Lower lobe of right lung (tissue), 2 donors: ENCODE measurements at regions not wholly inside any gene's neighbourhood (a gene's known extent, or its start where the extent isn't known, plus 50 kb on each side); places are given as distances from the start of the nearest gene placed in this dataset.

Experiments
- ATAC-seq, 2 donors: fragments of 200-7000 bp; cut with Tn5 transposase; one replicate each; pipeline ENCODE4 v1.9.1; 2020 to 2022; ENCODE audit warnings: mild to moderate bottlenecking in 2 of 2, moderate library complexity in 2 of 2
- DNase-seq: peaks from one replicate; pipeline ENCODE4 v3.0.0-alpha.2; 2020
- H3K27ac ChIP-seq: fragments of 200-600 bp; one replicate; pipeline ENCODE4 v1.8.0; 2022
- H3K27me3 ChIP-seq: fragments of 200-600 bp; one replicate; pipeline ENCODE4 v1.8.0; 2022; ENCODE audit warnings: low read depth
- H3K36me3 ChIP-seq: fragments of 200-600 bp; one replicate; pipeline ENCODE4 v1.8.0; 2022; ENCODE audit warnings: mild to moderate bottlenecking
- H3K4me1 ChIP-seq: fragments of 200-600 bp; one replicate; pipeline ENCODE4 v1.8.0; 2022
- H3K4me3 ChIP-seq: fragments of 200-600 bp; one replicate; pipeline ENCODE4 v1.8.0; 2022; ENCODE audit warnings: mild to moderate bottlenecking
- H3K9me3 ChIP-seq: fragments of 200-600 bp; one replicate; pipeline ENCODE4 v1.8.0; 2022
- CTCF ChIP-seq: fragments of 200-600 bp; IDR thresholded peaks from one replicate; pipeline ENCODE4 v1.8.0; 2022; ENCODE audit warnings: antibody characterized with exemption, mild to moderate bottlenecking
- intact Hi-C: fragments of 100-400 bp; cut with DNase I; formaldehyde crosslinking; loops from one replicate; pipeline ENCODE4 v1.11.0; 2022
- donor health status: DM: no; HTN: yes; CAD: no; lungs with severe emphysema.

- intact Hi-C loops, result no loop called here
- H3K9me3 ChIP-seq, result no peaks in the 10 kb centered on the region
- ATAC-seq (no peak), DNase-seq (no peak)
- no peaks in the 10 kb centered on the region for H3K27me3 ChIP-seq
- no peaks in the 10 kb centered on the region for H3K36me3 ChIP-seq
- no peak overlapping the region for H3K4me3 ChIP-seq
- no peak for TF ChIP-seq CTCF
- no peaks in the 10 kb centered on the region for H3K4me1 ChIP-seq
- H3K27ac ChIP-seq, result no peak overlapping the region
Observed at GRCh38 chr20:50242548-50242862, 51.9 kb downstream of the CEBPB start.

GRCh38 chr20:50242863-50243609, 52.4 kb downstream of the CEBPB start:
- no peaks in the 10 kb centered on the region for H3K4me1 ChIP-seq
- H3K9me3 ChIP-seq, result no peaks in the 10 kb centered on the region
- no peak for DNase-seq
- H3K36me3 ChIP-seq, result no peaks in the 10 kb centered on the region
- H3K27ac ChIP-seq, result no peak overlapping the region
- no peak for ATAC-seq
- no peak overlapping the region for H3K4me3 ChIP-seq
- TF ChIP-seq CTCF, result no peak
- intact Hi-C loops, result no loop called here
- no peaks in the 10 kb centered on the region for H3K27me3 ChIP-seq

- intact Hi-C loops, result no loop called here
- H3K27me3 ChIP-seq, result no peaks in the 10 kb centered on the region
- TF ChIP-seq CTCF, result no peak
- H3K27ac ChIP-seq, result no peak overlapping the region
- H3K4me3 ChIP-seq, result no peak overlapping the region
- H3K36me3 ChIP-seq, result no peaks in the 10 kb centered on the region
- DNase-seq, result no peak
- ATAC-seq, result no peak
- H3K9me3 ChIP-seq, result no peaks in the 10 kb centered on the region
- no peaks in the 10 kb centered on the region for H3K4me1 ChIP-seq
Observed at GRCh38 chr20:50243610-50244351, 53.2 kb downstream of the CEBPB start.

GRCh38 chr20:50244352-50245149, 53.9 kb downstream of the CEBPB start:
- Histone ChIP-seq H3K27ac (no peak overlapping the region), H3K36me3 (no peaks in the 10 kb centered on the region), H3K27me3 (no peaks in the 10 kb centered on the region), H3K4me1 (no peaks in the 10 kb centered on the region), H3K4me3 (no peak overlapping the region), H3K9me3 (no peaks in the 10 kb centered on the region)
- DNase-seq, result no peak
- no peak for TF ChIP-seq CTCF
- intact Hi-C loops, result no loop called here
- peak in 1 of 2 donors; percentile 6 for ATAC-seq

GRCh38 chr20:50245498-50246366, 55.1 kb downstream of the CEBPB start:
- ATAC-seq, result no peak
- no peak for TF ChIP-seq CTCF
- H3K36me3 ChIP-seq, result no peaks in the 10 kb centered on the region
- H3K4me1 ChIP-seq, result no peaks in the 10 kb centered on the region
- H3K9me3 ChIP-seq, result no peaks in the 10 kb centered on the region
- H3K27ac ChIP-seq, result no peak overlapping the region
- no peak for DNase-seq
- no peak overlapping the region for H3K4me3 ChIP-seq
- intact Hi-C loops, result no loop called here
- H3K27me3 ChIP-seq, result no peaks in the 10 kb centered on the region
